IMR-90 (cell line): ENCODE measurements at regions not wholly inside any gene's neighbourhood (a gene's known extent, or its start where the extent isn't known, plus 50 kb on each side); places are given as distances from the start of the nearest gene placed in this dataset.
A peak's percentile ranks its signal among the peaks of the same experiment; 100 is the strongest.

ENCODE experiments used
- ATAC-seq: fragments of 200-7000 bp; cut with Tn5 transposase; 2 replicates; pipeline ENCODE4 v1.9.1; 2020; ENCODE audit warnings: low read depth, mild to moderate bottlenecking, moderate library complexity
- BruUV-seq: library from RNA; stranded (reverse); fragments of 400-500 nt; replicated peaks from 2 replicates; lab custom pipeline; 2021; lab: Mats Ljungman, UMichigan
- CTCF ChIA-PET: fragments of 300-600 bp; formaldehyde crosslinking; extraction: SDS; loops from one replicate; lab custom pipeline; 2021; ENCODE audit warnings: antibody characterized with exemption; lab: Yijun Ruan, JAX
- POLR2A ChIA-PET: fragments of 300-600 bp; sonication (Branson Sonifier 250); formaldehyde crosslinking; loops from one replicate; lab custom pipeline; 2022; ENCODE audit warnings: antibody characterized with exemption; ENCODE audit not compliant: unreplicated experiment; lab: Charles Lee
- DNase-seq: peaks from one replicate; pipeline ENCODE4 v3.0.0; 2013
- H2AFZ ChIP-seq: replicated peaks from 2 replicates; pipeline ENCODE3; 2013; ENCODE audit warnings: low read length, mild to moderate bottlenecking; ENCODE audit not compliant: poor library complexity
- H2AK5ac ChIP-seq: 2 replicates; pipeline ENCODE4 v1.6.1; 2013; ENCODE audit warnings: low read depth, low read length, inconsistent platforms
- H2AK9ac ChIP-seq: replicated peaks from 2 replicates; pipeline ENCODE3; 2013; ENCODE audit warnings: mild to moderate bottlenecking, low read depth, low read length, moderate library complexity; ENCODE audit not compliant: poor library complexity
- H2BK120ac ChIP-seq: 2 replicates; pipeline ENCODE4 v1.6.1; 2013; ENCODE audit warnings: low read depth, low read length, inconsistent platforms
- H2BK15ac ChIP-seq: 3 replicates; pipeline ENCODE4 v1.6.1; 2013; ENCODE audit warnings: low read depth, low read length, inconsistent platforms
- H2BK20ac ChIP-seq: 2 replicates; pipeline ENCODE4 v1.6.1; 2013; ENCODE audit warnings: low read depth, mild to moderate bottlenecking, inconsistent platforms, low read length, moderate library complexity
- H2BK5ac ChIP-seq: 2 replicates; pipeline ENCODE4 v1.6.1; 2013; ENCODE audit warnings: mild to moderate bottlenecking, low read depth, low read length, inconsistent platforms; ENCODE audit not compliant: poor library complexity, severe bottlenecking
- H3K14ac ChIP-seq: replicated peaks from 2 replicates; pipeline ENCODE4 v1.6.1; 2013; ENCODE audit warnings: low read depth, low read length, inconsistent platforms
- H3K18ac ChIP-seq: 2 replicates; pipeline ENCODE4 v1.6.1; 2013; ENCODE audit warnings: low read depth, low read length, control low read depth
- H3K23ac ChIP-seq: 2 replicates; pipeline ENCODE4 v1.6.1; 2013; ENCODE audit warnings: low read depth, low read length, inconsistent platforms
- H3K27ac ChIP-seq: 2 replicates; pipeline ENCODE4 v1.5.1; 2013; ENCODE audit warnings: mild to moderate bottlenecking, control low read depth, low read length; ENCODE audit not compliant: insufficient read depth
- H3K27me3 ChIP-seq: 2 replicates; pipeline ENCODE4 v1.6.1; 2013; ENCODE audit warnings: low read length; ENCODE audit not compliant: control insufficient read depth, insufficient read depth
- H3K36me3 ChIP-seq: 2 replicates; pipeline ENCODE4 v1.6.1; 2013; ENCODE audit warnings: low read length, mixed read lengths; ENCODE audit not compliant: control insufficient read depth, insufficient read depth
- H3K4ac ChIP-seq: 2 replicates; pipeline ENCODE4 v1.6.1; 2013; ENCODE audit warnings: low read depth, low read length, inconsistent platforms
- H3K4me1 ChIP-seq: 2 replicates; pipeline ENCODE4 v1.6.1; 2013; ENCODE audit warnings: low read length, mixed read lengths; ENCODE audit not compliant: control insufficient read depth, insufficient read depth
- H3K4me2 ChIP-seq: 2 replicates; pipeline ENCODE4 v1.6.1; 2013; ENCODE audit warnings: low read depth, mild to moderate bottlenecking, control low read depth, low read length, moderate library complexity
- H3K4me3 ChIP-seq: 2 replicates; pipeline ENCODE4 v1.5.1; 2013; ENCODE audit warnings: low read depth, mild to moderate bottlenecking, control low read depth, low read length, moderate library complexity; ENCODE audit not compliant: insufficient read depth
- H3K56ac ChIP-seq: 2 replicates; pipeline ENCODE4 v1.6.1; 2013; ENCODE audit warnings: low read length, inconsistent platforms; ENCODE audit not compliant: insufficient read depth; ENCODE audit errors: extremely low read depth
- H3K79me1 ChIP-seq, 2 experiments: 2 replicates each; pipeline ENCODE4 v1.6.1; 2013; ENCODE audit warnings: low read length in 2 of 2, inconsistent platforms in 1 of 2, low read depth in 1 of 2
- H3K9ac ChIP-seq: 2 replicates; pipeline ENCODE4 v1.6.1; 2013; ENCODE audit warnings: low read depth, low read length, control low read depth
- H3K9me1 ChIP-seq: 2 replicates; pipeline ENCODE4 v1.6.1; 2013; ENCODE audit warnings: low read length, inconsistent platforms; ENCODE audit not compliant: insufficient read depth
- H3K9me3 ChIP-seq: 2 replicates; pipeline ENCODE4 v1.6.1; 2013; ENCODE audit warnings: low read length; ENCODE audit not compliant: control insufficient read depth, insufficient read depth
- H4K20me1 ChIP-seq: 2 replicates; pipeline ENCODE4 v1.6.1; 2013; ENCODE audit warnings: low read length, inconsistent platforms; ENCODE audit not compliant: insufficient read depth
- H4K5ac ChIP-seq: 2 replicates; pipeline ENCODE4 v1.6.1; 2013; ENCODE audit warnings: mild to moderate bottlenecking, low read depth, low read length, control low read depth
- H4K8ac ChIP-seq, 2 experiments: 2 replicates each; pipeline ENCODE4 v1.6.1; 2013; ENCODE audit warnings: low read depth in 2 of 2, low read length in 2 of 2, control low read depth in 1 of 2, inconsistent platforms in 1 of 2
- H4K91ac ChIP-seq: 2 replicates; pipeline ENCODE4 v1.6.1; 2013; ENCODE audit warnings: low read depth, low read length, inconsistent platforms; ENCODE audit not compliant: insufficient read depth
- CEBPB ChIP-seq: IDR thresholded peaks from 2 replicates; pipeline ENCODE4 v1.6.1; 2012; ENCODE audit warnings: low read depth, low read length, improper control_type of control experiment
- CHD1 ChIP-seq: IDR thresholded peaks from 2 replicates; pipeline ENCODE4 v1.6.1; 2012; ENCODE audit warnings: low read depth, low read length, improper control_type of control experiment
- FOS ChIP-seq: fragments of 150-350 bp; IDR thresholded peaks from 2 replicates; pipeline ENCODE4 v1.6.1; 2016; ENCODE audit warnings: low read depth, low read length
- MAFK ChIP-seq: IDR thresholded peaks from 2 replicates; pipeline ENCODE4 v1.6.1; 2012; ENCODE audit warnings: low read depth, low read length, improper control_type of control experiment
- MXI1 ChIP-seq: IDR thresholded peaks from 2 replicates; pipeline ENCODE4 v1.6.1; 2012; ENCODE audit warnings: low read depth, mild to moderate bottlenecking, low read length, moderate library complexity, borderline replicate concordance
- NFE2L2 ChIP-seq: fragments of 150-350 bp; IDR thresholded peaks from 2 replicates; pipeline ENCODE4 v1.6.1; 2016; ENCODE audit warnings: low read depth, mild to moderate bottlenecking, low read length
- RFX5 ChIP-seq: IDR thresholded peaks from 2 replicates; pipeline ENCODE4 v1.8.0; 2012; ENCODE audit warnings: low read depth, mild to moderate bottlenecking, low read length, moderate library complexity
- SMC3 ChIP-seq: fragments of 150-350 bp; IDR thresholded peaks from 2 replicates; pipeline ENCODE4 v1.6.1; 2016; ENCODE audit warnings: low read depth, mild to moderate bottlenecking, antibody characterized with exemption, low read length, moderate library complexity
- WGBS, 2 experiments: methylation state at CpG; one replicate each; pipeline versions ENCODE4 v1.1.5 to v1.1.7; 2013; ENCODE audit warnings: missing lambda C conversion rate in 2 of 2; ENCODE audit not compliant: insufficient read length in 1 of 2; ENCODE audit errors: extremely low coverage in 2 of 2; 5-methylcytosine and 5-hydroxymethylcytosine counted together
- dilution Hi-C: fragments of 300-500 bp; cut with HindIII; formaldehyde crosslinking; loops from one replicate; pipeline ENCODE4 v1.14.3; 2018; ENCODE audit warnings: low sequenced_read_pairs; ENCODE audit not compliant: unreplicated experiment
- in situ Hi-C: fragments of 300-500 bp; cut with MboI; formaldehyde crosslinking; loops from 3 replicates; pipeline ENCODE4 v1.14.3; 2019; ENCODE audit warnings: low sequenced_read_pairs, inconsistent platforms, mixed read lengths
- intact Hi-C: fragments of 100-400 bp; cut with micrococcal nuclease; formaldehyde crosslinking; loops from 2 replicates; pipeline ENCODE4 v1.10.0; 2022
- TF ChIP-seq, protein P1 (sequence below): fragments of 150-350 bp; IDR thresholded peaks from 2 replicates; pipeline ENCODE4 v1.6.1; 2017; ENCODE audit warnings: mild to moderate bottlenecking, antibody characterized with exemption, low read length, low read depth

DNA sequence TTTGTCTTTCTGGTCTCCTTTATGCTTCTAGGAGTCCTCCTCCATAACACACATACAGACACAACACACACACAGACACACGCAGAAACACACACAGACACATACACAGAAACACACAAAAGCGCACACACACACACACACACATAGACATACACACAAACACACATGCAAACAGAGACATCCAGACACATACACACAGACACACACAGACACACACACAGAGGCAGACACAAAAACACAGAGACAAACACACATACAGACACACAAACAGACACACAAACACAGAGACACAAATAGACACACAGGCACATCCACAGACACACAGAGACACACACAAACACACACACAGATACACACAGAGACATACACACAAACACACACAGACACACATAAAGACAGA is 220.2 kb downstream of the IRX2 start:
- no peak overlapping the region for H3K9ac ChIP-seq
- H3K9me3 ChIP-seq: peaks cover 33% of the 10 kb centered on the region
- ChIA-PET CTCF (no interaction called here), POLR2A (no interaction called here)
- H3K9me1 ChIP-seq: no peaks in the 10 kb centered on the region
- dilution Hi-C loops: no loop called here
- H3K27me3 ChIP-seq: no peaks in the 10 kb centered on the region
- H4K91ac ChIP-seq: no peak overlapping the region
- H2AK5ac ChIP-seq: no peak overlapping the region
- H2BK120ac ChIP-seq: no peak overlapping the region
- peak overlapping the region; percentile 78 for H2BK5ac ChIP-seq
- no TSS peak for BruUV-seq
- intact Hi-C loops: no loop called here
- 70% methylated on average over 2 of the region's 2 CpGs; no CpG with 5 or more reads in 1 of the 2 experiments for WGBS, 2 experiments
- no peaks in the 10 kb centered on the region for H4K20me1 ChIP-seq
- H3K14ac ChIP-seq: no peak overlapping the region
- ATAC-seq (no peak), DNase-seq (no peak)
- H2AK9ac ChIP-seq: no peak overlapping the region
- H3K4ac ChIP-seq: no peak overlapping the region
- H2AFZ ChIP-seq: no peak overlapping the region
- no peak overlapping the region for H4K8ac ChIP-seq
- no peak overlapping the region for H2BK20ac ChIP-seq
- H3K4me1 ChIP-seq: no peaks in the 10 kb centered on the region
- no peaks in the 10 kb centered on the region for H3K79me1 ChIP-seq
- H3K36me3 ChIP-seq: no peaks in the 10 kb centered on the region
- no peak overlapping the region for H3K23ac ChIP-seq
- no peak overlapping the region for H3K27ac ChIP-seq
- H4K5ac ChIP-seq: no peak overlapping the region
- in situ Hi-C loops: no loop called here
- no peak overlapping the region for H3K4me2 ChIP-seq
- H3K4me3 ChIP-seq: no peak overlapping the region
- TF ChIP-seq RFX5 (no peak), CEBPB (no peak), MAFK (no peak), SMC3 (no peak), NFE2L2 (no peak), MXI1 (no peak), FOS (no peak), CHD1 (no peak)
- TF ChIP-seq, protein P1, sequence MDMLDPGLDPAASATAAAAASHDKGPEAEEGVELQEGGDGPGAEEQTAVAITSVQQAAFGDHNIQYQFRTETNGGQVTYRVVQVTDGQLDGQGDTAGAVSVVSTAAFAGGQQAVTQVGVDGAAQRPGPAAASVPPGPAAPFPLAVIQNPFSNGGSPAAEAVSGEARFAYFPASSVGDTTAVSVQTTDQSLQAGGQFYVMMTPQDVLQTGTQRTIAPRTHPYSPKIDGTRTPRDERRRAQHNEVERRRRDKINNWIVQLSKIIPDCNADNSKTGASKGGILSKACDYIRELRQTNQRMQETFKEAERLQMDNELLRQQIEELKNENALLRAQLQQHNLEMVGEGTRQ: no peak
- no peak overlapping the region for H3K56ac ChIP-seq
- H2BK15ac ChIP-seq: no peak overlapping the region
- H3K18ac ChIP-seq: no peak overlapping the region
